ENCODE measurements at regions not wholly inside any gene's neighbourhood (a gene's known extent, or its start where the extent isn't known, plus 50 kb on each side); places are given as distances from the start of the nearest gene placed in this dataset.

DNA sequence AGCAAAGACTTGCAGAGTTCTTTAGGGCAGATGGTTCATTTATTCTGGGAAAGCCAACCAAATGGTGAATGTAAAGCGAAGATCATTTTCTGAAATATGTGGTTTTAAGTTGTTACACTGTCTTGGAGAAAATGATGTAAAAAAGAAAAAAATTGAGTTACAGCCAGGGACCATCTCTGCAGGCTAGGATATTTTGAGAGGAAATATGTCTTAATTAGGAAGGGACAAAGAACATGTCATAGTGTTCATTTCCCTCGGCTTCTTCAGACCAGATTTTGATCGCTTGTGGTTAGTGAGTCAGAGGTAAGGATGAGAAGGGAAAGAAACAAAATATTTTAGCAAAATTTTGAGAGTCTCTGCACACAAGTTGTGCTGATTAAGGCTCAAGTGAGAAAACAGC is 59.0 kb upstream of the C1QTNF7 start:
- Histone ChIP-seq H3K27ac (no peak overlapping the region), H3K27me3 (no peaks in the 10 kb centered on the region), H3K9me3 (no peaks in the 10 kb centered on the region), H3K4me3 (no peak overlapping the region), H3K4me1 (peaks cover 0 to 8% (median 0%) of the 10 kb centered on the region in 4 donors), H3K36me3 (no peaks in the 10 kb centered on the region)
- 39 to 75% (median 59%) methylated on average over 3 of the region's 3 CpGs for WGBS, 5 donors
- DNase-seq, result no peak
- no peak for TF ChIP-seq EP300 (IDR thresholded peaks at IDR 0.05)
- no peak for TF ChIP-seq POLR2AphosphoS5 (IDR thresholded peaks at IDR 0.05)
- no peak for TF ChIP-seq POLR2A (IDR thresholded peaks at IDR 0.05)
- TF ChIP-seq, protein P1, sequence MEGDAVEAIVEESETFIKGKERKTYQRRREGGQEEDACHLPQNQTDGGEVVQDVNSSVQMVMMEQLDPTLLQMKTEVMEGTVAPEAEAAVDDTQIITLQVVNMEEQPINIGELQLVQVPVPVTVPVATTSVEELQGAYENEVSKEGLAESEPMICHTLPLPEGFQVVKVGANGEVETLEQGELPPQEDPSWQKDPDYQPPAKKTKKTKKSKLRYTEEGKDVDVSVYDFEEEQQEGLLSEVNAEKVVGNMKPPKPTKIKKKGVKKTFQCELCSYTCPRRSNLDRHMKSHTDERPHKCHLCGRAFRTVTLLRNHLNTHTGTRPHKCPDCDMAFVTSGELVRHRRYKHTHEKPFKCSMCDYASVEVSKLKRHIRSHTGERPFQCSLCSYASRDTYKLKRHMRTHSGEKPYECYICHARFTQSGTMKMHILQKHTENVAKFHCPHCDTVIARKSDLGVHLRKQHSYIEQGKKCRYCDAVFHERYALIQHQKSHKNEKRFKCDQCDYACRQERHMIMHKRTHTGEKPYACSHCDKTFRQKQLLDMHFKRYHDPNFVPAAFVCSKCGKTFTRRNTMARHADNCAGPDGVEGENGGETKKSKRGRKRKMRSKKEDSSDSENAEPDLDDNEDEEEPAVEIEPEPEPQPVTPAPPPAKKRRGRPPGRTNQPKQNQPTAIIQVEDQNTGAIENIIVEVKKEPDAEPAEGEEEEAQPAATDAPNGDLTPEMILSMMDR (IDR thresholded peaks at IDR 0.05), result no peak
- intact Hi-C loops (cut with DNase I; ENCODE audit: low total_unique reads), result no loop called here

DNA sequence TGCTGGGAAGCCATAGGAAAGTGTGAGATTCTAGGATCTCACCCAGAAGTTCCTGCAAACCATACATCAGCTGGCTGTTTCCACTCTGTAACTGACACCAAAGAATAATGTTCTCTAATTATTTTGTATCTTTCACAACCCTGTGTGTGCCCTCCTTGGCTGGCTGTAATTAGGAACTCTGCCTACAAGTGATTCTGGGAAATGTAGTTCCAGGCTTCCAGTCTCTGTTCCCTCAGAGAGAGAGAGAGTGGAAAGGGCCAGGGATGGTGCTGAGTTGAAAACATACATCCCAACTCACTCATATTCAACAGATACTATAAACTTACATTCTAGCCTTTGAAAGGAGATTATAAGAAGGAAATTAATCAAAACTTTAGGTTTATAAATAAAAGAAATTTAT is 57.5 kb upstream of the C1QTNF7 start:
- intact Hi-C loops (cut with DNase I; ENCODE audit: low total_unique reads), result no loop called here
- no peak overlapping the region for H3K4me3 ChIP-seq
- TF ChIP-seq, protein P1 (IDR thresholded peaks at IDR 0.05), result no peak
- TF ChIP-seq POLR2AphosphoS5 (IDR thresholded peaks at IDR 0.05), result no peak
- TF ChIP-seq POLR2A (IDR thresholded peaks at IDR 0.05), result no peak
- TF ChIP-seq EP300 (IDR thresholded peaks at IDR 0.05), result no peak
- peaks cover 0 to 8% (median under 1%) of the 10 kb centered on the region in 4 donors for H3K4me1 ChIP-seq
- no peak for DNase-seq
- H3K9me3 ChIP-seq, result no peaks in the 10 kb centered on the region
- H3K36me3 ChIP-seq, result no peaks in the 10 kb centered on the region
- no peak overlapping the region for H3K27ac ChIP-seq
- no peaks in the 10 kb centered on the region for H3K27me3 ChIP-seq

DNA sequence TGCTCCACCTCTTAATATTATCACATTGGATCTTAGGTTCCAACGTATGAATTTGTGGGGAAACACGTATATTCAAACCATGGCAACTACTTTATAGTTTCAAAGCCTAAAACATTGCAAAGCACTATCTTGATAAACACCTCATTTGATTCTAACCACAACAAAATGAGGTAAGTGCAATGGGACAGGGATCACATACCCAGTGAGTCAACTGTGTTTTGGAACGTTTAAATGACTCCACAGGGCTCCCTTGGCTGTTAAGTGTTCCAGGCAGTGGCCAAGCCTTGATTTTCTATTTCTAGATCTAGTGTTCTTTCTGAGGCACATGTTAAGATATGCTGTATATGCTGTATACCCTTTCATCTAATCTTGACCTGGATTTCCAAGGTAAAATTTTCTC is 54.5 kb upstream of the C1QTNF7 start:
- Histone ChIP-seq H3K4me1 (peaks cover 0 to 25% (median 9%) of the 10 kb centered on the region in 4 donors), H3K27ac (peak overlapping the region in 3 of 5 donors; percentile 64 to 73 (median 72)), H3K27me3 (no peaks in the 10 kb centered on the region), H3K4me3 (no peak overlapping the region), H3K9me3 (no peaks in the 10 kb centered on the region), H3K36me3 (no peaks in the 10 kb centered on the region)
- WGBS, 5 donors, result 71 to 78% (median 73%) methylated on average over 3 of the region's 3 CpGs
- intact Hi-C loops (cut with DNase I; ENCODE audit: low total_unique reads), result no loop called here
- no peak for TF ChIP-seq POLR2AphosphoS5 (IDR thresholded peaks at IDR 0.05)
- TF ChIP-seq EP300 (IDR thresholded peaks at IDR 0.05), result no peak
- TF ChIP-seq, protein P1 (IDR thresholded peaks at IDR 0.05), result no peak
- TF ChIP-seq POLR2A (IDR thresholded peaks at IDR 0.05), result no peak
- no peak for DNase-seq

DNA sequence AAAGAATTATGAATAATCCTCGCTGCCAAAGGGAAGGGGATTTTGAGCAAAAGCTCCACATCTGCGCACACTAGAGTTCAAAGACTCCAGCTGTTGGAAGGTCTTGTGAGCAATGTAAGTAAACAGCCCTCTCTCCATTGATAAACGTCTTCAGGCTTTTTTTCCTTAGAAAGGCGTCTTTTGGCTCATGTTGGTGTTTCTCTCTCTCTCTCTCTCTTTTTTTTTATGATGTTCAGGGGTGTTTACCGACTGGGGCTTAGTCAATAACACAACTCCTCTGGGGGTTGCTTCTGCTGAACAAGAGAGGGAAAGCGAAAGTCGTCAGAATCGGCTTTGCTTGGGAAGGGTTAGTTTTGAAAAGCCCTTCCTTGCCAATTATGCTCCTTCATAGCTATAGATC is 53.2 kb upstream of the C1QTNF7 start:
- peak overlapping the region in 3 of 4 donors; percentile 9 to 19 (median 18) for H3K4me3 ChIP-seq
- no peaks in the 10 kb centered on the region for H3K27me3 ChIP-seq
- WGBS, 5 donors, result 46 to 61% (median 54%) methylated on average over 8 of the region's 8 CpGs
- H3K4me1 ChIP-seq, result peaks cover 0 to 29% (median 14%) of the 10 kb centered on the region in 4 donors
- peak overlapping the region; percentile 22 to 73 (median 64) for H3K27ac ChIP-seq
- TF ChIP-seq, protein P1 (IDR thresholded peaks at IDR 0.05), result no peak
- TF ChIP-seq EP300 (IDR thresholded peaks at IDR 0.05) (no peak), POLR2AphosphoS5 (IDR thresholded peaks at IDR 0.05) (no peak), POLR2A (IDR thresholded peaks at IDR 0.05) (no peak)
- peak in 1 of 2 donors; percentile 62 for DNase-seq
- no peaks in the 10 kb centered on the region for H3K9me3 ChIP-seq
- H3K36me3 ChIP-seq, result no peaks in the 10 kb centered on the region
- intact Hi-C loops (cut with DNase I; ENCODE audit: low total_unique reads), result no loop called here
